Ectodermal cell (in vitro differentiated cells): ENCODE measurements at regions not wholly inside any gene's neighbourhood (a gene's known extent, or its start where the extent isn't known, plus 50 kb on each side); places are given as distances from the start of the nearest gene placed in this dataset.

Experiments
- H3K27ac ChIP-seq: 2 replicates; pipeline ENCODE4 v1.7.0; 2013; ENCODE audit warnings: mild to moderate bottlenecking, low read depth, low read length; ENCODE audit not compliant: insufficient read depth, poor library complexity, severe bottlenecking
- H3K27me3 ChIP-seq: 2 replicates; pipeline ENCODE4 v1.7.0; 2013; ENCODE audit warnings: mild to moderate bottlenecking, low read length; ENCODE audit not compliant: insufficient read depth, control insufficient read depth, poor library complexity, severe bottlenecking
- H3K36me3 ChIP-seq: one replicate; pipeline ENCODE4 v1.7.0; 2013; ENCODE audit warnings: low read length; ENCODE audit not compliant: control insufficient read depth, insufficient read depth
- H3K4me1 ChIP-seq: one replicate; pipeline ENCODE4 v1.7.0; 2013; ENCODE audit warnings: low read length; ENCODE audit not compliant: control insufficient read depth, insufficient read depth
- H3K4me3 ChIP-seq: 2 replicates; pipeline ENCODE4 v1.7.0; 2013; ENCODE audit warnings: low read depth, low read length, control low read depth; ENCODE audit not compliant: insufficient read depth
- H3K9me3 ChIP-seq: 2 replicates; pipeline ENCODE4 v1.7.0; 2013; ENCODE audit warnings: mild to moderate bottlenecking, low read length, moderate library complexity; ENCODE audit not compliant: control insufficient read depth
- WGBS, 2 experiments: methylation state at CpG; one replicate each; pipeline ENCODE4 v1.1.7; 2013; ENCODE audit warnings: missing lambda C conversion rate in 2 of 2; 5-methylcytosine and 5-hydroxymethylcytosine counted together

- Histone ChIP-seq H3K9me3 (peaks cover 4% of the 10 kb centered on the region), H3K4me3 (no peak overlapping the region), H3K36me3 (no peaks in the 10 kb centered on the region), H3K27me3 (no peaks in the 10 kb centered on the region), H3K27ac (no peak overlapping the region), H3K4me1 (no peaks in the 10 kb centered on the region)
- 95 to 96% methylated on average over 2 of the region's 2 CpGs for WGBS, 2 experiments
Observed at GRCh38 chr4:138604556-138604955, 362.4 kb upstream of the SLC7A11 start.

GRCh38 chr4:138602664-138603063, 360.5 kb upstream of the SLC7A11 start:
- Histone ChIP-seq H3K36me3 (no peaks in the 10 kb centered on the region), H3K27ac (no peak overlapping the region), H3K27me3 (no peaks in the 10 kb centered on the region), H3K4me1 (no peaks in the 10 kb centered on the region), H3K9me3 (peaks cover 4% of the 10 kb centered on the region), H3K4me3 (no peak overlapping the region)
- 69 to 72% methylated on average over 2 of the region's 2 CpGs for WGBS, 2 experiments

GRCh38 chr4:138599965-138600364, 357.8 kb upstream of the SLC7A11 start:
- H3K27me3 ChIP-seq, result no peaks in the 10 kb centered on the region
- no peak overlapping the region for H3K27ac ChIP-seq
- no peaks in the 10 kb centered on the region for H3K36me3 ChIP-seq
- no peaks in the 10 kb centered on the region for H3K4me1 ChIP-seq
- peaks cover 4% of the 10 kb centered on the region for H3K9me3 ChIP-seq
- 95 to 100% methylated on average over 2 to 4 of the region's 4 CpGs for WGBS, 2 experiments
- no peak overlapping the region for H3K4me3 ChIP-seq

- WGBS, 2 experiments, result 63 to 66% methylated on average over 3 of the region's 3 CpGs
- Histone ChIP-seq H3K4me1 (no peaks in the 10 kb centered on the region), H3K36me3 (no peaks in the 10 kb centered on the region), H3K9me3 (peaks cover 4% of the 10 kb centered on the region), H3K27ac (no peak overlapping the region), H3K4me3 (no peak overlapping the region), H3K27me3 (no peaks in the 10 kb centered on the region)
Observed at GRCh38 chr4:138598226-138598625, 356.1 kb upstream of the SLC7A11 start.

- Histone ChIP-seq H3K9me3 (peaks cover 4% of the 10 kb centered on the region), H3K4me1 (peaks cover 7% of the 10 kb centered on the region), H3K4me3 (no peak overlapping the region), H3K36me3 (no peaks in the 10 kb centered on the region), H3K27ac (no peak overlapping the region), H3K27me3 (no peaks in the 10 kb centered on the region)
- 82 to 92% methylated on average over 1 of the region's 2 CpGs for WGBS, 2 experiments
Observed at GRCh38 chr4:138596896-138597295, 354.7 kb upstream of the SLC7A11 start.

- Histone ChIP-seq H3K36me3 (no peaks in the 10 kb centered on the region), H3K27me3 (no peaks in the 10 kb centered on the region), H3K9me3 (no peaks in the 10 kb centered on the region), H3K27ac (no peak overlapping the region), H3K4me1 (peaks cover 7% of the 10 kb centered on the region), H3K4me3 (no peak overlapping the region)
- 92 to 95% methylated on average over 3 of the region's 4 CpGs for WGBS, 2 experiments
Observed at GRCh38 chr4:138595731-138596460, 353.7 kb upstream of the SLC7A11 start.

GRCh38 chr4:138595171-138595570, 353.0 kb upstream of the SLC7A11 start:
- Histone ChIP-seq H3K36me3 (no peaks in the 10 kb centered on the region), H3K4me1 (peaks cover 7% of the 10 kb centered on the region), H3K27me3 (no peaks in the 10 kb centered on the region), H3K27ac (no peak overlapping the region), H3K9me3 (no peaks in the 10 kb centered on the region), H3K4me3 (no peak overlapping the region)
- 91 to 100% methylated on average over 1 of the region's 2 CpGs for WGBS, 2 experiments

GRCh38 chr4:138592796-138593195, 350.6 kb upstream of the SLC7A11 start:
- Histone ChIP-seq H3K9me3 (no peaks in the 10 kb centered on the region), H3K4me1 (peaks cover 7% of the 10 kb centered on the region), H3K27me3 (no peaks in the 10 kb centered on the region), H3K27ac (peak overlapping the region; percentile 40), H3K4me3 (no peak overlapping the region), H3K36me3 (no peaks in the 10 kb centered on the region)
- 25 to 61% methylated on average over 1 to 2 of the region's 2 CpGs for WGBS, 2 experiments

- peaks cover 7% of the 10 kb centered on the region for H3K4me1 ChIP-seq
- H3K4me3 ChIP-seq, result no peak overlapping the region
- no peaks in the 10 kb centered on the region for H3K27me3 ChIP-seq
- no peaks in the 10 kb centered on the region for H3K36me3 ChIP-seq
- WGBS, 2 experiments, result 47 to 51% methylated on average over 1 of the region's 1 CpG
- H3K9me3 ChIP-seq, result no peaks in the 10 kb centered on the region
- no peak overlapping the region for H3K27ac ChIP-seq
Observed at GRCh38 chr4:138591808-138592207, 349.7 kb upstream of the SLC7A11 start.

- no peaks in the 10 kb centered on the region for H3K36me3 ChIP-seq
- H3K4me3 ChIP-seq, result no peak overlapping the region
- no peaks in the 10 kb centered on the region for H3K9me3 ChIP-seq
- peaks cover 7% of the 10 kb centered on the region for H3K4me1 ChIP-seq
- no peaks in the 10 kb centered on the region for H3K27me3 ChIP-seq
- no peak overlapping the region for H3K27ac ChIP-seq
Observed at GRCh38 chr4:138588501-138588900, 346.4 kb upstream of the SLC7A11 start.

- H3K27ac ChIP-seq, result no peak overlapping the region
- peaks cover 3% of the 10 kb centered on the region for H3K9me3 ChIP-seq
- H3K4me1 ChIP-seq, result no peaks in the 10 kb centered on the region
- H3K4me3 ChIP-seq, result no peak overlapping the region
- WGBS, 2 experiments, result 90 to 100% methylated on average over 1 of the region's 2 CpGs
- no peaks in the 10 kb centered on the region for H3K36me3 ChIP-seq
- H3K27me3 ChIP-seq, result no peaks in the 10 kb centered on the region
Observed at GRCh38 chr4:138579146-138579545, 337.0 kb upstream of the SLC7A11 start.
